PC-3 (cell line): ENCODE measurements at regions not wholly inside any gene's neighbourhood (a gene's known extent, or its start where the extent isn't known, plus 50 kb on each side); places are given as distances from the start of the nearest gene placed in this dataset.

ENCODE experiments used
- ATAC-seq: fragments of 200-7000 bp; cut with Tn5 transposase; 2 replicates; pipeline ENCODE4 v1.9.1; 2020; ENCODE audit warnings: mild to moderate bottlenecking, moderate library complexity
- BruUV-seq: library from RNA; stranded (reverse); fragments of 400-500 nt; replicated peaks from 2 replicates; lab custom pipeline; 2021; lab: Mats Ljungman, UMichigan
- CTCF ChIA-PET: fragments of 300-600 bp; sonication (Branson Sonifier 250); formaldehyde crosslinking; loops from one replicate; lab custom pipeline; 2022; ENCODE audit warnings: antibody characterized with exemption; lab: Charles Lee
- POLR2A ChIA-PET: fragments of 300-600 bp; sonication (Branson Sonifier 250); formaldehyde crosslinking; loops from one replicate; lab custom pipeline; 2022; ENCODE audit warnings: antibody characterized with exemption; ENCODE audit not compliant: unreplicated experiment; lab: Charles Lee
- DNase-seq: peaks from one replicate; pipeline ENCODE4 v3.0.0-alpha.2; 2015
- H2AFZ ChIP-seq: fragments of 300-600 bp; sonication (generic); 2 replicates; pipeline ENCODE4 v1.6.0; 2016; ENCODE audit warnings: antibody characterized with exemption, low read length
- H3F3A ChIP-seq: fragments of 300-600 bp; sonication (generic); one replicate; pipeline ENCODE4 v1.6.0; 2017; ENCODE audit warnings: antibody characterized with exemption, low read length, control low read depth, mild to moderate bottlenecking; ENCODE audit not compliant: unreplicated experiment
- H3K27ac ChIP-seq: fragments of 300-600 bp; sonication (generic); 2 replicates; pipeline ENCODE4 v1.5.1; 2016; ENCODE audit warnings: mild to moderate bottlenecking, low read length
- H3K27me3 ChIP-seq: fragments of 300-600 bp; sonication (generic); 2 replicates; pipeline ENCODE4 v1.6.1; 2016; ENCODE audit warnings: low read length, mixed read lengths
- H3K36me3 ChIP-seq: fragments of 300-600 bp; sonication (generic); 2 replicates; pipeline ENCODE4 v1.6.1; 2016; ENCODE audit warnings: low read depth, mixed run types, low read length, mixed read lengths
- H3K4me1 ChIP-seq: fragments of 300-600 bp; sonication (generic); 2 replicates; pipeline ENCODE4 v1.5.1; 2016; ENCODE audit warnings: low read length; ENCODE audit not compliant: insufficient read depth
- H3K4me2 ChIP-seq: fragments of 300-600 bp; sonication (generic); 2 replicates; pipeline ENCODE4 v1.6.0; 2016; ENCODE audit warnings: low read length
- H3K4me3 ChIP-seq: fragments of 300-600 bp; sonication (generic); 2 replicates; pipeline ENCODE4 v1.5.1; 2016; ENCODE audit warnings: mild to moderate bottlenecking, low read length, mixed read lengths
- H3K79me2 ChIP-seq: fragments of 300-600 bp; sonication (generic); 2 replicates; pipeline ENCODE4 v1.6.1; 2017; ENCODE audit warnings: low read length, mixed read lengths
- H3K9ac ChIP-seq: fragments of 300-600 bp; sonication (generic); 2 replicates; pipeline ENCODE4 v1.6.0; 2016; ENCODE audit warnings: mild to moderate bottlenecking, low read length
- H3K9me2 ChIP-seq: fragments of 300-600 bp; sonication (generic); replicated peaks from 2 replicates; pipeline ENCODE4 v1.6.1; 2016; ENCODE audit warnings: mixed run types, low read length, mixed read lengths
- H3K9me3 ChIP-seq: fragments of 300-600 bp; sonication (generic); 2 replicates; pipeline ENCODE4 v1.6.1; 2016; ENCODE audit warnings: low read length, mixed read lengths
- H4K20me1 ChIP-seq: fragments of 300-600 bp; sonication (generic); 2 replicates; pipeline ENCODE4 v1.6.1; 2016; ENCODE audit warnings: low read length, mixed read lengths
- CTCF ChIP-seq: fragments of 300-600 bp; sonication (generic); conservative IDR thresholded peaks from 2 replicates; pipeline ENCODE4 v1.5.1; 2017; ENCODE audit warnings: antibody characterized with exemption, low read depth, mild to moderate bottlenecking, low read length
- EZH2 ChIP-seq: fragments of 300-600 bp; sonication (generic); IDR thresholded peaks from one replicate; pipeline ENCODE4 v1.6.1; 2017; ENCODE audit warnings: antibody characterized with exemption, mild to moderate bottlenecking, low read length; ENCODE audit not compliant: unreplicated experiment
- EZH2phosphoT487 ChIP-seq: fragments of 300-600 bp; sonication (generic); IDR thresholded peaks from 2 replicates; pipeline ENCODE4 v1.6.1; 2018; ENCODE audit warnings: mild to moderate bottlenecking, antibody characterized with exemption, low read length, borderline replicate concordance
- intact Hi-C: fragments of 100-400 bp; cut with micrococcal nuclease; formaldehyde crosslinking; loops from 2 replicates; pipeline ENCODE4 v1.9.0; 2023

- Histone ChIP-seq H3K9me3 (no peaks in the 10 kb centered on the region), H3K27ac (peak overlapping the region; percentile 88), H3K9ac (peak overlapping the region; percentile 41; the same call in 1 of the 2 replicates), H4K20me1 (no peaks in the 10 kb centered on the region), H3K4me2 (peak overlapping the region; percentile 66), H3K9me2 (no peaks in the 10 kb centered on the region), H3F3A (peaks cover 6% of the 10 kb centered on the region), H3K4me1 (peaks cover 32% of the 10 kb centered on the region), H3K79me2 (no peaks in the 10 kb centered on the region), H3K27me3 (no peaks in the 10 kb centered on the region), H3K4me3 (no peak overlapping the region; the same call in 1 of the 2 replicates), H3K36me3 (no peaks in the 10 kb centered on the region), H2AFZ (no peak overlapping the region)
- intact Hi-C loops = no loop called here
- POLR2A ChIA-PET = no interaction called here
- TF ChIP-seq EZH2 (no peak), EZH2phosphoT487 (no peak), CTCF (no peak)
- CTCF ChIA-PET = interaction anchor here (0.7 kb wide), 1 partner anchor 187 kb away, joined by 4 read pairs; no protein-coding TSS in a partner anchor
- DNase-seq = peak; percentile 93
- ATAC-seq = peak; percentile 85
- no TSS peak for BruUV-seq
Measured at GRCh38 chr20:7627734-7628663, 312.3 kb downstream of the HAO1 start.

- Histone ChIP-seq H3K27ac (peak overlapping the region; percentile 64; the same call in 1 of the 2 replicates), H4K20me1 (no peaks in the 10 kb centered on the region), H3K4me1 (peaks cover 32% of the 10 kb centered on the region), H3K4me2 (no peak overlapping the region), H2AFZ (no peak overlapping the region), H3F3A (peaks cover 6% of the 10 kb centered on the region), H3K4me3 (no peak overlapping the region), H3K79me2 (no peaks in the 10 kb centered on the region), H3K9ac (no peak overlapping the region), H3K9me2 (no peaks in the 10 kb centered on the region), H3K9me3 (no peaks in the 10 kb centered on the region), H3K27me3 (no peaks in the 10 kb centered on the region), H3K36me3 (no peaks in the 10 kb centered on the region)
- no TSS peak for BruUV-seq
- ChIA-PET POLR2A (no interaction called here), CTCF (no interaction called here)
- ATAC-seq = no peak
- TF ChIP-seq EZH2 (no peak), CTCF (no peak), EZH2phosphoT487 (no peak)
- peak; percentile 31 for DNase-seq
- intact Hi-C loops = no loop called here
Measured at GRCh38 chr20:7629880-7630279, 310.4 kb downstream of the HAO1 start.

GRCh38 chr20:7637184-7637583, 303.1 kb downstream of the HAO1 start:
- Histone ChIP-seq H3K4me1 (peaks cover 20% of the 10 kb centered on the region), H4K20me1 (no peaks in the 10 kb centered on the region), H3K79me2 (no peaks in the 10 kb centered on the region), H3K9me3 (no peaks in the 10 kb centered on the region), H3K36me3 (no peaks in the 10 kb centered on the region), H3K4me3 (no peak overlapping the region), H3K27me3 (no peaks in the 10 kb centered on the region), H3K4me2 (peak overlapping the region; percentile 20; the same call in 1 of the 2 replicates), H3F3A (no peaks in the 10 kb centered on the region), H2AFZ (no peak overlapping the region), H3K27ac (peak overlapping the region; percentile 70), H3K9me2 (no peaks in the 10 kb centered on the region), H3K9ac (no peak overlapping the region)
- CTCF ChIA-PET = no interaction called here
- ATAC-seq = peak; percentile 87
- intact Hi-C loops = no loop called here
- DNase-seq = peak; percentile 87
- POLR2A ChIA-PET = no interaction called here
- BruUV-seq = no TSS peak
- TF ChIP-seq EZH2 (no peak), CTCF (no peak), EZH2phosphoT487 (no peak)
